GM20000 (cell line): ENCODE measurements at regions not wholly inside any gene's neighbourhood (a gene's known extent, or its start where the extent isn't known, plus 50 kb on each side); places are given as distances from the start of the nearest gene placed in this dataset.

Experiments used
- DNase-seq: peaks from one replicate; pipeline ENCODE4 v3.0.0; 2012; ENCODE audit warnings: low spot score
- CTCF ChIP-seq: IDR thresholded peaks from 2 replicates; pipeline ENCODE4 v1.5.1; 2012; ENCODE audit warnings: mild to moderate bottlenecking, control low read depth; ENCODE audit errors: extremely low read depth, missing control alignments

DNA sequence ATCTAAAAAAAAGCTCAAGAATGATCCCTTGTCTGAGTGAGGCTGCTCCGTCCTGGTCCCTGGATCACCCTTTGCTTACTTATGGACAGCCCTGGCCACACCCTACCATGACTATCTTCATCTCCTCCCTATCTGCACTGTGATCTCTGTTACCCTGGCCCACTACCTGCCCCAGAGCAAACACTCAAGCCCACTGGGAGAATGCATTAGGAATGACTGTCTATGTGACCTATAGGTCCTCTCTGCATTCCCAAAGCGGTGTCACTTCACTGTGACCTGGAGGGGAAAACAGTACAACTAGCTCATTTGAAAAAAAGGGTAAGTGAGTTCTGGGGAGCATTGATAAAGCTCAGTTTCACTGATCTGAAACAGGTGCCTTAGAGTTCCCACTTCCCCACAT, 86.4 kb upstream of the FOXP4 start:
- no peak for DNase-seq
- no peak for TF ChIP-seq CTCF

DNA sequence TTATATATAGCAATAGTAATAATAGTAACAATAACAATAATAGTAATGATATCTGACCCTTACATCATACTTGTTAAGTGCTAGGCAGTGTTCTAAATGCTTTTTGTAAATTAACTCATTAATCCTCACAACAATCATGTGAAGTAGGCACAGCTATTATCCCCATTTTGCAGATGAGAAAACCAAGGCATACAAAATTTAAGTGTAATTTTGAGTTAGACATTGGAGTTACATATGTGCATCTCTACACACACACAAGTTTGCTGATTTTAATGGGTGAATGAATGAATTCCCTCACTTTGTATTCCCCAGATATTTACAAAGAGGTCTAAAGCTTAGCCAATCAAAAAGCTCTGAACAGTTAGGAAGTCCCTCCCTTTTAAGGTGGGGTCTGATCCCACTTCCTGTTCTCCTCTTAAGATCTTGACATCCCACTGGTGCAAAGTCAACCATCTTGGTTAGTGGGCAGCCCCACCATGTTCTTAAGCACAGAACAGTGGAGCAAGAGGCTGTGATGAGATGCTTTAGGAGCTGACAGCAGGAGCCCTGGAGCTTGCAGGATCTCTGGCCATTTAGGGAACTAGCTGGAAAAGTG, 85.3 kb upstream of the FOXP4 start:
- TF ChIP-seq CTCF = no peak
- no peak for DNase-seq

GRCh38 chr6:41462033-41462432, 84.1 kb upstream of the FOXP4 start:
- no peak for DNase-seq
- TF ChIP-seq CTCF = no peak

DNA sequence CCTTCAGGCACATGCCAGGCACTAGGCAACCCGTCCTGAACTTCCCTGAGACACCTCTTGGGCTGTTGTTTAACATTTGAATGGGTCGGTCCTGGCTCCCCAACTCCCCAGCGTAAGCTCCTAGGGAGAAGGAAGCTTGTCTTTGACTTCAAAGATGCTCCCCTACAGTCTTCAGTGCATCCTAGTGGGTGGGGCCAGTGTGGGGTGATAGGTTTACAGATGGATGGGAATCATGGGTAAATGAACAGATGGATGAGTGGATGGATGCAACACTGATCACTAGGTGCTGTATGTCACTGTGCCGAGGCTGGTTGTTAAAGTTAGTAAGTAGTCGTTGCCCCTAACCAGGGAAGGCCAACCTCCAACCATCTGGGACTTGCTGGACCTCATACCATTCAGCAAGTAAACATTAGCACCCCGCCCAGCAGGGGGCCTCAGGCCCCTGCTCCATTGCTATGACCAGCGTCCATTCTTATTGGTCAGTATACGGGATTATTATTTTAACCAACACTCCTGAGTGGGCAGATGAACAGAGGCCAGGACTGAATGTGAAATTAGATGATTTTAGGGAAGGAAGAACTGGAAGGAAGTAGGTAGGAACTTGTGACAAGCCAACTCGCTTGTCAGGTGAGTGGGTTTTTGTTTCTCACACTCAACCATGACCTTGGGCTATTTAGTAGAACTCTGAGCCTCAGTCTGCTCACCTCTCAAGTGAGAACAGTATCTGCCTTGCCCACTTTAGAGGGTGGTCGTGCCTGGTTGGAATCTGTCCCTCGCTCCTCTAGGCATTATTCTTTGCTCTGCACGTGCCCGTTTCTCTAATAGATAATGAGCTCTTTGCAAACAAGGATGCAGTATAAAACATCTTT, 82.9 kb upstream of the FOXP4 start:
- peak; percentile 64 for TF ChIP-seq CTCF
- DNase-seq = peak; percentile 85

GRCh38 chr6:41464019-41464418, 82.2 kb upstream of the FOXP4 start:
- no peak for TF ChIP-seq CTCF
- no peak for DNase-seq

- no peak for DNase-seq
- no peak for TF ChIP-seq CTCF
These were observed 81.7 kb upstream of the FOXP4 start for GRCh38 chr6:41464481-41464880.

DNA sequence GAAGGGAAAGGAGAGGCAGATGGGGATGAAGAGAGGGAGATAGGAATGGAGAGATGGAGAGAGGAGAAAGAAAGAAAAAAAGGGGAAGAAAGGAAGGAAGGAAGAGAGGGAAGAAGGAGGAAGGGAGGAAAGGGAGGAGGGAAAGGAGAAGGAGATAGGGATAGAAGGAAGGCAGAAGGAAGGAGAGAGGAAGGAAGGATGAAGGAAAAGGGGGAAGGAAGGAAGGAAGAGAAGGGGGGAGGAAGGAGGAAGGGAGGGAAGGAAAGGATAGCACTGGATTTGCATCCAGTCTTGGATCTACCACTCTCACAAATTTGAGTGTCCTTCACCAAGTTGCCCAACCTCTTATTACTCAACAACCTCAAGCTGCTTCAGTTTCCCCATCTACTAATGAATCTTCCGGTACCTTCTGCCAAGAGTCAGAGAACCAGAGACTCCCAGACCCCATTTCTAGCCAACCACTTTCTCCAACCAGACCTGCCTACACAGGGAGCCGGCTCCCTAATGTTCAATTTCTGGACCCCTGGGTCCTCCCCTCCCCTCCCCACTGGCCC, 79.7 kb upstream of the FOXP4 start:
- DNase-seq = no peak
- TF ChIP-seq CTCF = no peak
